Keratinocyte (primary cell): ENCODE measurements at regions not wholly inside any gene's neighbourhood (a gene's known extent, or its start where the extent isn't known, plus 50 kb on each side); places are given as distances from the start of the nearest gene placed in this dataset.

Experiments used
- DNase-seq: peaks from one replicate; pipeline ENCODE4 v3.0.0-alpha.2; 2011; ENCODE audit warnings: low read depth, missing footprints, low spot score
- FAIRE-seq: peaks from 2 replicates; lab custom pipeline; 2011; peaks lifted over from hg19 to GRCh38; lab: Jason Lieb, UNC
- H2AFZ ChIP-seq: 2 replicates; pipeline ENCODE4 v1.6.0; 2012; ENCODE audit warnings: low read length, control low read depth, inconsistent platforms; ENCODE audit not compliant: control insufficient read depth
- H3K27ac ChIP-seq: 2 replicates; pipeline ENCODE4 v1.5.1; 2011; ENCODE audit warnings: low read length; ENCODE audit not compliant: control insufficient read depth, insufficient read depth
- H3K27me3 ChIP-seq: 3 replicates; pipeline ENCODE4 v1.6.0; 2011; ENCODE audit warnings: low read length; ENCODE audit not compliant: control insufficient read depth, insufficient read depth; ENCODE audit errors: extremely low read depth
- H3K36me3 ChIP-seq, 2 experiments: 2 replicates in 1 of 2; 3 replicates in 1 of 2; pipeline ENCODE4 v1.5.1; 2011; ENCODE audit warnings: low read length in 2 of 2, mild to moderate bottlenecking in 1 of 2; ENCODE audit not compliant: control insufficient read depth in 2 of 2, insufficient read depth in 2 of 2; ENCODE audit errors: extremely low read depth in 1 of 2
- H3K4me1 ChIP-seq: 3 replicates; pipeline ENCODE4 v1.5.1; 2011; ENCODE audit warnings: low read length; ENCODE audit not compliant: control insufficient read depth, insufficient read depth; ENCODE audit errors: extremely low read depth
- H3K4me2 ChIP-seq: 3 replicates; pipeline ENCODE4 v1.6.0; 2011; ENCODE audit warnings: low read depth, low read length; ENCODE audit not compliant: control insufficient read depth, insufficient read depth; ENCODE audit errors: extremely low read depth
- H3K4me3 ChIP-seq, 3 experiments: fragments of 200-600 bp in 1 of 3; sonication (generic) in 1 of 3; 2 replicates in 2 of 3; 3 replicates in 1 of 3; pipeline ENCODE4 v1.5.1; 2011 to 2016; ENCODE audit warnings: low read length in 3 of 3, mild to moderate bottlenecking in 3 of 3, control low read depth in 2 of 3, inconsistent platforms in 1 of 3, low read depth in 1 of 3, mixed read lengths in 1 of 3, mixed run types in 1 of 3, moderate library complexity in 1 of 3; ENCODE audit not compliant: control insufficient read depth in 2 of 3, insufficient read depth in 2 of 3; ENCODE audit errors: extremely low read depth in 1 of 3
- H3K79me2 ChIP-seq: 2 replicates; pipeline ENCODE4 v1.6.0; 2012; ENCODE audit warnings: low read length; ENCODE audit not compliant: control insufficient read depth, insufficient read depth
- H3K9ac ChIP-seq: 3 replicates; pipeline ENCODE4 v1.6.0; 2011; ENCODE audit warnings: low read length; ENCODE audit not compliant: control insufficient read depth, insufficient read depth; ENCODE audit errors: extremely low read depth
- H3K9me1 ChIP-seq: 3 replicates; pipeline ENCODE4 v1.6.0; 2011; ENCODE audit warnings: low read length; ENCODE audit not compliant: control insufficient read depth, insufficient read depth; ENCODE audit errors: extremely low read depth
- H3K9me3 ChIP-seq: 2 replicates; pipeline ENCODE4 v1.5.1; 2012; ENCODE audit warnings: low read depth, low read length; ENCODE audit not compliant: control insufficient read depth
- H4K20me1 ChIP-seq: 3 replicates; pipeline ENCODE4 v1.6.0; 2011; ENCODE audit warnings: low read length; ENCODE audit not compliant: control insufficient read depth, insufficient read depth; ENCODE audit errors: extremely low read depth
- EZH2 ChIP-seq: IDR thresholded peaks from one replicate; pipeline ENCODE4 v1.6.1; 2012; ENCODE audit warnings: inconsistent platforms, mild to moderate bottlenecking, low read length, moderate library complexity
- dilution Hi-C: fragments of 300-500 bp; cut with MboI; formaldehyde crosslinking; loops from one replicate; pipeline ENCODE4 v1.7.0; 2020; ENCODE audit warnings: low sequenced_read_pairs; ENCODE audit not compliant: extremely low pct_ligation_motif_present
- TF ChIP-seq, protein P1 (sequence below), 3 experiments: IDR thresholded peaks in 1 of 3; conservative IDR thresholded peaks in 1 of 3; optimal IDR thresholded peaks in 1 of 3; 2 replicates in 2 of 3; 3 replicates in 1 of 3; pipeline versions ENCODE3 to v1.5.1; 2011; ENCODE audit warnings: low read length in 3 of 3, mild to moderate bottlenecking in 3 of 3, moderate library complexity in 2 of 3, control low read depth in 1 of 3, inconsistent platforms in 1 of 3; ENCODE audit not compliant: insufficient read depth in 2 of 3; ENCODE audit errors: extremely low read depth in 1 of 3

DNA sequence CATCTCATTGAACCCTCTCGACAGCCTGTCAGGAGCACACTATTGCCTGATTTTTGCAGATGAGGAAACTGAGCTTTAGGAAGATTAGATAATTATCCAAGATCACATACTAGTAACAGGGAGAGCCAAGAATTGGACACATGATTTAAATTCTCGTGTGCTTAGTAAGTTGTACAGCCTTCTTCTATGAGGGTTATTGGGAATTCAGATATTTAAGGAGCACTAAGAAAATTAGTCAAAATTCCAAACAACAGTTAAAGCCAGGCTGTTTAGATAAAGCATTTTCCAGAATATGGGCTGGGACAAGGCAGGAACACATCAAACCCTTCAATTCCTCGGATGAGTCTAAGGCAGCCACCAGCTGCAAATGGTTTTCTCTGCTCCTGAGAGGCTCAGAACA is 148.8 kb downstream of the TMEM30B start:
- Histone ChIP-seq H3K27me3 (no peaks in the 10 kb centered on the region), H3K36me3 (no peaks in the 10 kb centered on the region), H3K79me2 (no peaks in the 10 kb centered on the region), H3K9me3 (no peaks in the 10 kb centered on the region), H3K9ac (no peak overlapping the region), H2AFZ (no peak overlapping the region), H3K4me2 (no peak overlapping the region), H3K4me1 (no peaks in the 10 kb centered on the region), H3K9me1 (no peaks in the 10 kb centered on the region), H3K4me3 (no peak overlapping the region), H3K27ac (no peak overlapping the region), H4K20me1 (no peaks in the 10 kb centered on the region)
- TF ChIP-seq EZH2: no peak
- TF ChIP-seq, protein P1, sequence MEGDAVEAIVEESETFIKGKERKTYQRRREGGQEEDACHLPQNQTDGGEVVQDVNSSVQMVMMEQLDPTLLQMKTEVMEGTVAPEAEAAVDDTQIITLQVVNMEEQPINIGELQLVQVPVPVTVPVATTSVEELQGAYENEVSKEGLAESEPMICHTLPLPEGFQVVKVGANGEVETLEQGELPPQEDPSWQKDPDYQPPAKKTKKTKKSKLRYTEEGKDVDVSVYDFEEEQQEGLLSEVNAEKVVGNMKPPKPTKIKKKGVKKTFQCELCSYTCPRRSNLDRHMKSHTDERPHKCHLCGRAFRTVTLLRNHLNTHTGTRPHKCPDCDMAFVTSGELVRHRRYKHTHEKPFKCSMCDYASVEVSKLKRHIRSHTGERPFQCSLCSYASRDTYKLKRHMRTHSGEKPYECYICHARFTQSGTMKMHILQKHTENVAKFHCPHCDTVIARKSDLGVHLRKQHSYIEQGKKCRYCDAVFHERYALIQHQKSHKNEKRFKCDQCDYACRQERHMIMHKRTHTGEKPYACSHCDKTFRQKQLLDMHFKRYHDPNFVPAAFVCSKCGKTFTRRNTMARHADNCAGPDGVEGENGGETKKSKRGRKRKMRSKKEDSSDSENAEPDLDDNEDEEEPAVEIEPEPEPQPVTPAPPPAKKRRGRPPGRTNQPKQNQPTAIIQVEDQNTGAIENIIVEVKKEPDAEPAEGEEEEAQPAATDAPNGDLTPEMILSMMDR (optimal IDR thresholded peaks at IDR 0.05 in 1 of 3, IDR thresholded peaks at IDR 0.05 in 1 of 3, conservative IDR thresholded peaks at IDR 0.05 in 1 of 3; ENCODE audit: extremely low read depth in 1 of 3, insufficient read depth in 2 of 3, low read length in 3 of 3): no peak
- no peak for DNase-seq
- no peak for FAIRE-seq
- dilution Hi-C loops: no loop called here

DNA sequence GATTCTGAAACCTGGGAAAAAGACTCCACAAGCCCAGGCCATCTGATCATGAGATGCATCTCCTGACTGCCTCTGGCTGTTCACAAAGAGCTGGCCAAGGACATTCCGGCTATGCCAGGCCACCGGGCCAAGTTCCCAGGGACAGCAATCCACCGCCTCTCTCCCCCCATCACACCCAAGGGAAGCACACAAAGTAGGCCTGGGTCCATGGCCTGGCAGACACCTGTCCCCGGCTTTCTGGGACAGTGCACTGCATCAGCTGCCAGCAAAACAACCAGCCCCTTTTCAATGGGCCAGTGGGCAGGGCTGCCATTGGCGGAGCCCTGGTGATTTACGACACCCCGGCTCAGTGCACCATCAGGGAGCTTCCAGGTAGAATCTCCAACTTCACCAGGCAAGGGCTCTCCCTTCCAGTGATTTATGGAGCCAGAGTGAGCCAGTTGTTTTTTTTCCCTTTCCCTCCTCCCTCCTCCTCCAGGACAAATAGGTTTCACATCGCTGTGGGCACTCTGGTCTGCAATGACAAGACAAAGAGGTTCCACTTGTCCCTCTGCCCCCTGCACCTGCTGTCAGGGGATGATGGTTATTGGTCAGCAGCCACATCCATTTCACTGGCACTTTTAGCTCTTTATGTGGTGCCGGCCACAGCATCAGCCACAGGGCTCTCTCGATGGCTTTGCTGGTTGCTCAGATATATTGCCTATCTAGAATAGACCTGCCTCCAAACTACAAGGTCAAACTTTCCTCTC is 149.6 kb downstream of the SLC38A6 start:
- dilution Hi-C loops: no loop called here
- Histone ChIP-seq H3K27me3 (no peaks in the 10 kb centered on the region), H3K79me2 (no peaks in the 10 kb centered on the region), H3K36me3 (no peaks in the 10 kb centered on the region), H3K9me1 (no peaks in the 10 kb centered on the region), H3K4me3 (no peak overlapping the region), H4K20me1 (no peaks in the 10 kb centered on the region), H3K9ac (no peak overlapping the region), H3K27ac (no peak overlapping the region), H3K9me3 (no peaks in the 10 kb centered on the region), H3K4me1 (peaks cover 6% of the 10 kb centered on the region), H2AFZ (no peak overlapping the region), H3K4me2 (no peak overlapping the region)
- DNase-seq: no peak
- FAIRE-seq: no peak
- TF ChIP-seq EZH2: no peak
- TF ChIP-seq, protein P1 (optimal IDR thresholded peaks at IDR 0.05 in 1 of 3, IDR thresholded peaks at IDR 0.05 in 1 of 3, conservative IDR thresholded peaks at IDR 0.05 in 1 of 3; ENCODE audit: extremely low read depth in 1 of 3, insufficient read depth in 2 of 3, low read length in 3 of 3): no peak
